OCI-LY3 (cell line): ENCODE measurements at regions not wholly inside any gene's neighbourhood (a gene's known extent, or its start where the extent isn't known, plus 50 kb on each side); places are given as distances from the start of the nearest gene placed in this dataset.

Experiments used
- H2AFZ ChIP-seq: fragments of 200-600, 300-600 bp; shearing (Covaris generic); 2 replicates; pipeline ENCODE4 v1.6.0; 2014; ENCODE audit warnings: antibody characterized with exemption, low read depth, low read length
- H3K27ac ChIP-seq: fragments of 200-600, 300-600 bp; sonication (generic); 2 replicates; pipeline ENCODE4 v1.5.1; 2014; ENCODE audit warnings: mild to moderate bottlenecking, low read length, moderate library complexity, mixed read lengths
- H3K27me3 ChIP-seq: fragments of 200-600, 300-600 bp; sonication (generic); 2 replicates; pipeline ENCODE4 v1.6.1; 2014; ENCODE audit warnings: low read depth, low read length, mixed read lengths
- H3K36me3 ChIP-seq: fragments of 200-600, 300-600 bp; sonication (generic); replicated peaks from 2 replicates; pipeline ENCODE3; 2014; ENCODE audit warnings: low read depth, low read length, mixed read lengths
- H3K4me1 ChIP-seq: fragments of 300-600, 200-600 bp; sonication (generic); 2 replicates; pipeline ENCODE4 v1.6.1; 2014; ENCODE audit warnings: low read length, mixed read lengths
- H3K4me2 ChIP-seq: fragments of 200-600, 300-600 bp; sonication (generic); 2 replicates; pipeline ENCODE4 v1.6.1; 2014; ENCODE audit warnings: low read length, mixed read lengths
- H3K4me3 ChIP-seq: fragments of 300-600, 200-600 bp; sonication (generic); 2 replicates; pipeline ENCODE4 v1.5.1; 2014; ENCODE audit warnings: antibody characterized with exemption, mild to moderate bottlenecking, low read length, moderate library complexity
- H3K79me2 ChIP-seq: fragments of 300-600, 200-600 bp; shearing (Covaris generic); 2 replicates; pipeline ENCODE4 v1.6.1; 2014; ENCODE audit warnings: mild to moderate bottlenecking, low read length, mixed read lengths
- H3K9ac ChIP-seq: fragments of 300-600, 200-600 bp; shearing (Covaris generic); 2 replicates; pipeline ENCODE4 v1.6.0; 2014; ENCODE audit warnings: mild to moderate bottlenecking, low read length, moderate library complexity
- H3K9me3 ChIP-seq: fragments of 200-600, 300-600 bp; shearing (Covaris generic); 2 replicates; pipeline ENCODE4 v1.6.1; 2014; ENCODE audit warnings: low read length, mixed read lengths; ENCODE audit not compliant: insufficient read depth
- H4K20me1 ChIP-seq: fragments of 200-600, 300-600 bp; sonication (generic); 2 replicates; pipeline ENCODE4 v1.6.1; 2016; ENCODE audit warnings: low read length, mixed read lengths; ENCODE audit not compliant: insufficient read depth
- CTCF ChIP-seq: fragments of 200-600, 300-600 bp; sonication (generic); IDR thresholded peaks from 2 replicates; pipeline ENCODE4 v1.5.1; 2014; ENCODE audit warnings: antibody characterized with exemption, low read length, low read depth
- EZH2phosphoT487 ChIP-seq: fragments of 200-600 bp; shearing (Covaris generic); IDR thresholded peaks from 2 replicates; pipeline ENCODE4 v1.6.1; 2018; ENCODE audit warnings: antibody characterized with exemption, mixed run types, low read depth

GRCh38 chr21:15400905-15401304, 328.9 kb upstream of the USP25 start:
- Histone ChIP-seq H3K9ac (no peak overlapping the region), H3K4me2 (no peak overlapping the region), H3K27ac (no peak overlapping the region), H3K79me2 (no peaks in the 10 kb centered on the region), H3K27me3 (no peaks in the 10 kb centered on the region), H3K4me1 (no peaks in the 10 kb centered on the region), H3K4me3 (no peak overlapping the region), H4K20me1 (no peaks in the 10 kb centered on the region), H3K9me3 (no peaks in the 10 kb centered on the region), H3K36me3 (no peaks in the 10 kb centered on the region), H2AFZ (no peak overlapping the region)
- TF ChIP-seq CTCF: no peak
- no peak for TF ChIP-seq EZH2phosphoT487

DNA sequence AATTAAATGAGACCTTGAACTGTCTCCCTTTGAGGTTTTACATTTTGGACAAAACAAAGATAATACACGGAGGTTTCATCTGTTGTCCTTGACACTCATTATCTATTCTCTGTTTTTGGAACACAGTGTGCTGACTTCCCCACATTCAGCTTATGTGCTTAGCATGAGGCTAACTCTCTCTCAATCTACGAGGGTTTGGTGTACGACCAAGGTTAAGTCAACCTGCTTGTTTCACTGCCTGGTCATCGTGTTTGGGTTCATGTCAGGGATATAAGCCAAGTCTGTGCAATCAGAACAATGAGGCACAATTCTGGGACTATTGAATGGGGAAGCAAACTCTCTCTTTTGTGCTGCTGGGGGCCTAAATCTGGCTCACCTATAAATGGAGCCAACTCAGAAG, 328.5 kb upstream of the USP25 start:
- no peaks in the 10 kb centered on the region for H3K36me3 ChIP-seq
- H3K4me2 ChIP-seq: no peak overlapping the region
- no peak overlapping the region for H3K4me3 ChIP-seq
- H3K9me3 ChIP-seq: no peaks in the 10 kb centered on the region
- TF ChIP-seq CTCF (no peak), EZH2phosphoT487 (no peak)
- no peaks in the 10 kb centered on the region for H3K4me1 ChIP-seq
- H4K20me1 ChIP-seq: no peaks in the 10 kb centered on the region
- no peaks in the 10 kb centered on the region for H3K27me3 ChIP-seq
- no peaks in the 10 kb centered on the region for H3K79me2 ChIP-seq
- H3K27ac ChIP-seq: no peak overlapping the region
- H3K9ac ChIP-seq: no peak overlapping the region
- H2AFZ ChIP-seq: no peak overlapping the region

DNA sequence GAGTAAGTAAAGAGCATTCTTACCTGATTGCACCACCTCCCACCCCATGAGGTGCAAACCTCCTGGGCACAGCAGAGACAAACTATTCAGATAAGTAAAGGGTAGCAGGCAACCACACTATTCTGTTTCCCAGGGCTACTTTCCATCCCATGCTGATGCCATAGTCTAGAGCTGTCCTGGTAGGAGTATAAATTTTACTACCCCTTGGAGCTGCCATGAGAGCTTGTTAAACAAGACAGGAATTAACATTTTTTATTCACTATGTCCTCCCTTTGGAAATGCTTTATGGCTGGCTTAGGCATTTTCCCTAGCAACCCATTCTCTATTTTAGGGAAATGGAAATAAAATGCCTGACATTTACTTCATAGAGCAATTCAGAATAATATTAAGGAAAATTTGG, 324.6 kb upstream of the USP25 start:
- no peaks in the 10 kb centered on the region for H3K9me3 ChIP-seq

DNA sequence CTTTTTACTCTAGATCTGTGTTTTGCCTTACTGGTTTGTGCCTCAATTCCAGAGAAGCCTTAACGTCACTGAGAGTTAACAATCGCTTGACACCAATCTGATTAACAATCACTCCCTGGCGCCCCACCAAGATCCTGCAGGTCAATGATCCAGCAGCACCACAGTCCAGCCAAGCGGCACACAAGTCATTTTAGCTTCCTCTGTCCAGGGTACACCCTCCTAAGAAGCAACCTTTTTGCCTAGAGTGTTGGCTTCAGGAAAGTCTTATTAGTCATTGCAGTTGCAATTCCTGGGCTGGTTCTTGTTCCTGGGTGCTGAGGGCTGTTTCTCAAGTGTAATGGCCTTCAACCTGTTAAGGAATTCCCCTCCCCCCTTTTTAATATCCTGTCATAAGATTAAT, 323.0 kb upstream of the USP25 start:
- H3K9me3 ChIP-seq: peaks cover 3% of the 10 kb centered on the region; the same call in 1 of the 2 replicates
- no peak overlapping the region for H2AFZ ChIP-seq
- TF ChIP-seq EZH2phosphoT487 (no peak), CTCF (no peak)
- no peak overlapping the region for H3K4me3 ChIP-seq
- H3K27ac ChIP-seq: no peak overlapping the region
- no peaks in the 10 kb centered on the region for H4K20me1 ChIP-seq
- H3K4me2 ChIP-seq: no peak overlapping the region
- H3K4me1 ChIP-seq: no peaks in the 10 kb centered on the region
- no peaks in the 10 kb centered on the region for H3K79me2 ChIP-seq
- H3K36me3 ChIP-seq: no peaks in the 10 kb centered on the region
- no peaks in the 10 kb centered on the region for H3K27me3 ChIP-seq
- no peak overlapping the region for H3K9ac ChIP-seq

More for the DNA sequence above, 324.6 kb upstream of the USP25 start:
- H3K4me3 ChIP-seq: no peak overlapping the region
- H3K4me2 ChIP-seq: no peak overlapping the region
- H3K27me3 ChIP-seq: no peaks in the 10 kb centered on the region
- no peaks in the 10 kb centered on the region for H3K36me3 ChIP-seq
- no peak overlapping the region for H3K27ac ChIP-seq
- H2AFZ ChIP-seq: no peak overlapping the region
- H3K4me1 ChIP-seq: no peaks in the 10 kb centered on the region
- no peak for TF ChIP-seq CTCF
- TF ChIP-seq EZH2phosphoT487: no peak
- no peaks in the 10 kb centered on the region for H3K79me2 ChIP-seq
- H4K20me1 ChIP-seq: no peaks in the 10 kb centered on the region
- no peak overlapping the region for H3K9ac ChIP-seq
